ENCODE measurements at regions not wholly inside any gene's neighbourhood (a gene's known extent, or its start where the extent isn't known, plus 50 kb on each side); places are given as distances from the start of the nearest gene placed in this dataset.

- H3K9me3 ChIP-seq (ENCODE audit: control insufficient read depth in 1 of 2, low read length in 2 of 2), result no peaks in the 10 kb centered on the region
- H3K9ac ChIP-seq (ENCODE audit: low read depth in 1 of 2, low read length in 2 of 2), result no peak overlapping the region
- H3K4me3 ChIP-seq (ENCODE audit: low read depth in 1 of 2, low read length in 2 of 2), result no peak overlapping the region
- H3K36me3 ChIP-seq (ENCODE audit: control insufficient read depth in 1 of 2, insufficient read depth in 2 of 2, low read length in 2 of 2), result no peaks in the 10 kb centered on the region
- H3K27ac ChIP-seq (ENCODE audit: low read depth, low read length), result no peak overlapping the region
- H3K27me3 ChIP-seq (ENCODE audit: control insufficient read depth in 1 of 2, insufficient read depth in 2 of 2, low read length in 2 of 2), result no peaks in the 10 kb centered on the region
- peaks cover 8 to 17% of the 10 kb centered on the region in 2 donors for H3K4me1 ChIP-seq (ENCODE audit: control insufficient read depth in 1 of 2, insufficient read depth in 2 of 2, low read length in 2 of 2)
Measured at GRCh38 chr13:28563609-28564008, 68.7 kb upstream of the FLT1 start.

DNA sequence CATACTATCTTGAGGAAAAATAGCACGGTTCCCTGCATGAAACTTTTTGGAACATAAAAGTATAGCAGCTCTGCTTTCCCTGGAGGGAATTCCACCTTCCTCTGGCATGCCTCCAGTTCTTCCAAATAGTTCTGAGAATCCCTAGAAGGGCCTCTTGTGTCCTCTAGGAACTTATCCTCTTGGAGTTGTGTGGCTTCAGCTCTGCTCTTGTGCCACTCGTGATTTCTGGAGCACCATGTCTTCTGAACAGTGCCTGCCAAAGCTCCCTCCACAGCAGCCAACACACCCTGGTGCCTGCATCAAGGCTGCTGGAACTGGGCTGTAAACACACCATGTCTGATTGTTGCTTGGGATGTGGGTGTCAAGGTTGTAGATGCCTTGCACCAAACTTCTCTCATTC, 65.7 kb upstream of the FLT1 start:
- H3K27ac ChIP-seq (ENCODE audit: low read depth, low read length), result no peak overlapping the region

DNA sequence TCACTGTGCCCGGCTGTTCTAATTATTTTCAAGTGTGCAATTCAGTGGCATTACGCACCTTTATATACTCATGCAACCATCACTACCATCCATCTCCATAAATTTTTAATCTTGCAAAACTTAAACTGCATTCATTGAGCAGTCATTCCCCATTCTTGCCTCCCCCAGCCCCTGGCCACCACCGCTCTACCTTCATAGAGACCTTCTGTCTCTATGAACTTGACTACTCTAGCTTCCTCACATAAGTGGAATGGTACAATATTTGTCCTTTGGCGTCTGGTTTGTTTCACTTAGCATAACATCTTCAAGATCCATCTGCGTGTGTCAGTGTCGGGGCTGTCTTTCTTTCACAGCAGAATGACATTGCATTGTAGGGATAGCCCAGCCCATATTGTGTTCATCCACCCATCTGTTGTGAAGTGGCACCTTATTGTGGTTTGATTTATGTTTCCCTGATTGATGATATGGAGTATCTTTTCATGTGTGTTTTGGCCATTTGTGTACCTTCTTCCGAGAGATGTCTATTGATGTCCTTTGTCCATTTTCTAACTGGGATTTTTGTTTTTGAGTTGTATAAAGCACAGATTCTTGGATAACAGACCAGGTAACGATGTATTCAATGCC, 64.8 kb upstream of the FLT1 start:
- no peaks in the 10 kb centered on the region for H3K36me3 ChIP-seq (ENCODE audit: control insufficient read depth in 1 of 2, insufficient read depth in 2 of 2, low read length in 2 of 2)
- no peak overlapping the region for H3K4me3 ChIP-seq (ENCODE audit: low read depth in 1 of 2, low read length in 2 of 2)
- H3K27ac ChIP-seq (ENCODE audit: low read depth, low read length), result no peak overlapping the region
- H3K9me3 ChIP-seq (ENCODE audit: control insufficient read depth in 1 of 2, low read length in 2 of 2), result no peaks in the 10 kb centered on the region
- no peaks in the 10 kb centered on the region for H3K27me3 ChIP-seq (ENCODE audit: control insufficient read depth in 1 of 2, insufficient read depth in 2 of 2, low read length in 2 of 2)
- peaks cover 9 to 19% of the 10 kb centered on the region in 2 donors for H3K4me1 ChIP-seq (ENCODE audit: control insufficient read depth in 1 of 2, insufficient read depth in 2 of 2, low read length in 2 of 2)
- H3K9ac ChIP-seq (ENCODE audit: low read depth in 1 of 2, low read length in 2 of 2), result no peak overlapping the region

More for the DNA sequence above, 65.7 kb upstream of the FLT1 start:
- H3K27me3 ChIP-seq (ENCODE audit: control insufficient read depth in 1 of 2, insufficient read depth in 2 of 2, low read length in 2 of 2), result no peaks in the 10 kb centered on the region
- H3K4me1 ChIP-seq (ENCODE audit: control insufficient read depth in 1 of 2, insufficient read depth in 2 of 2, low read length in 2 of 2), result peaks cover 8 to 12% of the 10 kb centered on the region in 2 donors
- H3K36me3 ChIP-seq (ENCODE audit: control insufficient read depth in 1 of 2, insufficient read depth in 2 of 2, low read length in 2 of 2), result no peaks in the 10 kb centered on the region
- no peaks in the 10 kb centered on the region for H3K9me3 ChIP-seq (ENCODE audit: control insufficient read depth in 1 of 2, low read length in 2 of 2)
- H3K9ac ChIP-seq (ENCODE audit: low read depth in 1 of 2, low read length in 2 of 2), result no peak overlapping the region
- no peak overlapping the region for H3K4me3 ChIP-seq (ENCODE audit: low read depth in 1 of 2, low read length in 2 of 2)

- H3K9ac ChIP-seq (ENCODE audit: low read depth in 1 of 2, low read length in 2 of 2), result no peak overlapping the region
- no peaks in the 10 kb centered on the region for H3K27me3 ChIP-seq (ENCODE audit: control insufficient read depth in 1 of 2, insufficient read depth in 2 of 2, low read length in 2 of 2)
- no peak overlapping the region for H3K27ac ChIP-seq (ENCODE audit: low read depth, low read length)
- H3K9me3 ChIP-seq (ENCODE audit: control insufficient read depth in 1 of 2, low read length in 2 of 2), result no peaks in the 10 kb centered on the region
- H3K36me3 ChIP-seq (ENCODE audit: control insufficient read depth in 1 of 2, insufficient read depth in 2 of 2, low read length in 2 of 2), result no peaks in the 10 kb centered on the region
- peaks cover 2 to 8% of the 10 kb centered on the region in 2 donors for H3K4me1 ChIP-seq (ENCODE audit: control insufficient read depth in 1 of 2, insufficient read depth in 2 of 2, low read length in 2 of 2)
- H3K4me3 ChIP-seq (ENCODE audit: low read depth in 1 of 2, low read length in 2 of 2), result no peak overlapping the region
Measured at GRCh38 chr13:28558567-28558966, 63.6 kb upstream of the FLT1 start.

- Histone ChIP-seq H3K9ac (ENCODE audit: low read depth in 1 of 2, low read length in 2 of 2) (no peak overlapping the region), H3K36me3 (ENCODE audit: control insufficient read depth in 1 of 2, insufficient read depth in 2 of 2, low read length in 2 of 2) (no peaks in the 10 kb centered on the region)
Measured at GRCh38 chr13:28557725-28558520, 63.0 kb upstream of the FLT1 start.

GRCh38 chr13:28555096-28555495, 60.2 kb upstream of the FLT1 start:
- no peaks in the 10 kb centered on the region for H3K9me3 ChIP-seq (ENCODE audit: control insufficient read depth in 1 of 2, low read length in 2 of 2)
- no peak overlapping the region for H3K9ac ChIP-seq (ENCODE audit: low read depth in 1 of 2, low read length in 2 of 2)
- no peak overlapping the region for H3K4me3 ChIP-seq (ENCODE audit: low read depth in 1 of 2, low read length in 2 of 2)
- H3K36me3 ChIP-seq (ENCODE audit: control insufficient read depth in 1 of 2, insufficient read depth in 2 of 2, low read length in 2 of 2), result no peaks in the 10 kb centered on the region
- H3K27me3 ChIP-seq (ENCODE audit: control insufficient read depth in 1 of 2, insufficient read depth in 2 of 2, low read length in 2 of 2), result no peaks in the 10 kb centered on the region
- H3K4me1 ChIP-seq (ENCODE audit: control insufficient read depth in 1 of 2, insufficient read depth in 2 of 2, low read length in 2 of 2), result peaks cover 2 to 7% of the 10 kb centered on the region in 2 donors
- H3K27ac ChIP-seq (ENCODE audit: low read depth, low read length), result no peak overlapping the region

More at GRCh38 chr13:28557725-28558520, 63.0 kb upstream of the FLT1 start:
- Histone ChIP-seq H3K9me3 (ENCODE audit: control insufficient read depth in 1 of 2, low read length in 2 of 2) (no peaks in the 10 kb centered on the region), H3K4me3 (ENCODE audit: low read depth in 1 of 2, low read length in 2 of 2) (no peak overlapping the region), H3K4me1 (ENCODE audit: control insufficient read depth in 1 of 2, insufficient read depth in 2 of 2, low read length in 2 of 2) (peaks cover 2 to 7% of the 10 kb centered on the region in 2 donors), H3K27ac (ENCODE audit: low read depth, low read length) (no peak overlapping the region), H3K27me3 (ENCODE audit: control insufficient read depth in 1 of 2, insufficient read depth in 2 of 2, low read length in 2 of 2) (no peaks in the 10 kb centered on the region)

- Histone ChIP-seq H3K9ac (ENCODE audit: low read depth in 1 of 2, low read length in 2 of 2) (no peak overlapping the region), H3K9me3 (ENCODE audit: control insufficient read depth in 1 of 2, low read length in 2 of 2) (no peaks in the 10 kb centered on the region), H3K27me3 (ENCODE audit: control insufficient read depth in 1 of 2, insufficient read depth in 2 of 2, low read length in 2 of 2) (no peaks in the 10 kb centered on the region), H3K36me3 (ENCODE audit: control insufficient read depth in 1 of 2, insufficient read depth in 2 of 2, low read length in 2 of 2) (no peaks in the 10 kb centered on the region), H3K4me1 (ENCODE audit: control insufficient read depth in 1 of 2, insufficient read depth in 2 of 2, low read length in 2 of 2) (peaks cover 5 to 8% of the 10 kb centered on the region in 2 donors), H3K27ac (ENCODE audit: low read depth, low read length) (no peak overlapping the region), H3K4me3 (ENCODE audit: low read depth in 1 of 2, low read length in 2 of 2) (no peak overlapping the region)
Measured at GRCh38 chr13:28553971-28554370, 59.0 kb upstream of the FLT1 start.

DNA sequence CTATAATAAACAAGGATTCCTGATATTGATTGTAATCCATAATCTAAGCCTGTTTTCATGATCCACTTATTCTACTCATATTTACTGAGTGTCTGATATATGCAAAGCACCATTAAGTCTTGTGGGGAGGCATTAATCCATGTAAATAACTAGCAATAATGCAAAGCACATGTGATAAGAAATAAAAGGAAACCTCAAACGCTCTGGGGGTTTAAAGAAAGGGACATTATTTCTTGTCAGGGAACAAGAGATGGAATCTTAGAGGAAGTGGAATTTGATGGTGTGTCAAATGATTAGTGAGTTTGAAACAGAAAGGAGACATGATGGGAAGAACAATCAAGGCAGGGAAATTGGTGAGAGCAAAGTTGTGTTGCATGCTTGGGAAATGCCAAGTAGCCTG, 57.4 kb upstream of the FLT1 start:
- no peaks in the 10 kb centered on the region for H3K9me3 ChIP-seq (ENCODE audit: control insufficient read depth in 1 of 2, low read length in 2 of 2)
- no peak overlapping the region for H3K27ac ChIP-seq (ENCODE audit: low read depth, low read length)
- H3K4me3 ChIP-seq (ENCODE audit: low read depth in 1 of 2, low read length in 2 of 2), result no peak overlapping the region
- no peaks in the 10 kb centered on the region for H3K27me3 ChIP-seq (ENCODE audit: control insufficient read depth in 1 of 2, insufficient read depth in 2 of 2, low read length in 2 of 2)
- no peak overlapping the region for H3K9ac ChIP-seq (ENCODE audit: low read depth in 1 of 2, low read length in 2 of 2)
- H3K4me1 ChIP-seq (ENCODE audit: control insufficient read depth in 1 of 2, insufficient read depth in 2 of 2, low read length in 2 of 2), result peaks cover 13 to 16% of the 10 kb centered on the region in 2 donors
- no peaks in the 10 kb centered on the region for H3K36me3 ChIP-seq (ENCODE audit: control insufficient read depth in 1 of 2, insufficient read depth in 2 of 2, low read length in 2 of 2)

DNA sequence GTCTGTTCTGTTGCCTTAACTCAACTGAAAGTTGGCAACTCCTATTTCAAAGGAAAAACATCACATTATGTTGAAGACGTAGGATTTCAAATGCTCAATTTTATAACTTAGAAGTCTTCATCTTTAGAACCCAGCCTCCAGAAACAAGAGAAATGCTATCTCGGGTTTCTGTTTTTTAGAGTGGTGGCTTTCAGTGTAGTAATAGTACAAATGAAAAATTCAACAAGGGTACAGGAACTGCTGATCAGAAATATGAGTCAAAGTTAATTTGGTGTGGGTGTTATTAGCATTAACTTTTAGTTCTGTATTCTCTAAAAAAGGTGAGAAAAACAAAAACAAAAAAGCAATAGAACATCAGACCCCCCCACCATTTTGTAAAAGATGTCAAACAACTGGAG, 56.6 kb upstream of the FLT1 start:
- Histone ChIP-seq H3K9me3 (ENCODE audit: control insufficient read depth in 1 of 2, low read length in 2 of 2) (no peaks in the 10 kb centered on the region), H3K4me3 (ENCODE audit: low read depth in 1 of 2, low read length in 2 of 2) (no peak overlapping the region), H3K4me1 (ENCODE audit: control insufficient read depth in 1 of 2, insufficient read depth in 2 of 2, low read length in 2 of 2) (peaks cover 13 to 16% of the 10 kb centered on the region in 2 donors), H3K27me3 (ENCODE audit: control insufficient read depth in 1 of 2, insufficient read depth in 2 of 2, low read length in 2 of 2) (no peaks in the 10 kb centered on the region), H3K9ac (ENCODE audit: low read depth in 1 of 2, low read length in 2 of 2) (no peak overlapping the region), H3K27ac (ENCODE audit: low read depth, low read length) (no peak overlapping the region), H3K36me3 (ENCODE audit: control insufficient read depth in 1 of 2, insufficient read depth in 2 of 2, low read length in 2 of 2) (no peaks in the 10 kb centered on the region)

GRCh38 chr13:28550721-28551497, 56.0 kb upstream of the FLT1 start:
- H3K27me3 ChIP-seq (ENCODE audit: control insufficient read depth in 1 of 2, insufficient read depth in 2 of 2, low read length in 2 of 2), result no peaks in the 10 kb centered on the region
- H3K27ac ChIP-seq (ENCODE audit: low read depth, low read length), result no peak overlapping the region
- no peak overlapping the region for H3K4me3 ChIP-seq (ENCODE audit: low read depth in 1 of 2, low read length in 2 of 2)
- no peaks in the 10 kb centered on the region for H3K36me3 ChIP-seq (ENCODE audit: control insufficient read depth in 1 of 2, insufficient read depth in 2 of 2, low read length in 2 of 2)
- H3K4me1 ChIP-seq (ENCODE audit: control insufficient read depth in 1 of 2, insufficient read depth in 2 of 2, low read length in 2 of 2), result peaks cover 15 to 20% of the 10 kb centered on the region in 2 donors
- H3K9ac ChIP-seq (ENCODE audit: low read depth in 1 of 2, low read length in 2 of 2), result no peak overlapping the region
- no peaks in the 10 kb centered on the region for H3K9me3 ChIP-seq (ENCODE audit: control insufficient read depth in 1 of 2, low read length in 2 of 2)
